ENCODE measurements at regions not wholly inside any gene's neighbourhood (a gene's known extent, or its start where the extent isn't known, plus 50 kb on each side); places are given as distances from the start of the nearest gene placed in this dataset.
A peak's percentile ranks its signal among the peaks of the same experiment; 100 is the strongest.

- no peaks in the 10 kb centered on the region for H3K27me3 ChIP-seq
- peak; percentile 64 for DNase-seq
- no peak overlapping the region for H3K4me3 ChIP-seq
- H3K9me3 ChIP-seq, result no peaks in the 10 kb centered on the region
- H3K36me3 ChIP-seq, result no peaks in the 10 kb centered on the region
Observed at GRCh38 chrX:150150076-150150779, 211.9 kb upstream of the EOLA2 start.

- H3K9me3 ChIP-seq, result no peaks in the 10 kb centered on the region
- H3K27me3 ChIP-seq, result no peaks in the 10 kb centered on the region
- no peak overlapping the region for H3K4me3 ChIP-seq
- no peak for DNase-seq
- no peaks in the 10 kb centered on the region for H3K36me3 ChIP-seq
Observed at GRCh38 chrX:150150780-150151125, 212.4 kb upstream of the MAMLD1 start.

GRCh38 chrX:150152036-150152435, 211.1 kb upstream of the MAMLD1 start:
- no peak for DNase-seq
- H3K27me3 ChIP-seq, result no peaks in the 10 kb centered on the region
- H3K36me3 ChIP-seq, result no peaks in the 10 kb centered on the region
- H3K4me3 ChIP-seq, result no peak overlapping the region
- no peaks in the 10 kb centered on the region for H3K9me3 ChIP-seq

GRCh38 chrX:150152546-150152945, 210.6 kb upstream of the MAMLD1 start:
- Histone ChIP-seq H3K9me3 (no peaks in the 10 kb centered on the region), H3K4me3 (no peak overlapping the region), H3K27me3 (no peaks in the 10 kb centered on the region), H3K36me3 (no peaks in the 10 kb centered on the region)
- no peak for DNase-seq

- no peaks in the 10 kb centered on the region for H3K9me3 ChIP-seq
- H3K27me3 ChIP-seq, result no peaks in the 10 kb centered on the region
- no peak overlapping the region for H3K4me3 ChIP-seq
- H3K36me3 ChIP-seq, result no peaks in the 10 kb centered on the region
- DNase-seq, result peak; percentile 84
Observed at GRCh38 chrX:150155436-150156035, 207.6 kb upstream of the MAMLD1 start.

GRCh38 chrX:150156615-150157014, 206.5 kb upstream of the MAMLD1 start:
- DNase-seq, result no peak
- H3K27me3 ChIP-seq, result no peaks in the 10 kb centered on the region
- H3K36me3 ChIP-seq, result no peaks in the 10 kb centered on the region
- H3K9me3 ChIP-seq, result no peaks in the 10 kb centered on the region
- H3K4me3 ChIP-seq, result no peak overlapping the region

- Histone ChIP-seq H3K27me3 (no peaks in the 10 kb centered on the region), H3K4me3 (no peak overlapping the region), H3K36me3 (no peaks in the 10 kb centered on the region), H3K9me3 (no peaks in the 10 kb centered on the region)
- DNase-seq, result no peak
Observed at GRCh38 chrX:150157291-150157690, 205.8 kb upstream of the MAMLD1 start.

- no peak for DNase-seq
- H3K9me3 ChIP-seq, result no peaks in the 10 kb centered on the region
- no peaks in the 10 kb centered on the region for H3K27me3 ChIP-seq
- no peak overlapping the region for H3K4me3 ChIP-seq
- no peaks in the 10 kb centered on the region for H3K36me3 ChIP-seq
Observed at GRCh38 chrX:150158554-150159332, 204.4 kb upstream of the MAMLD1 start.

GRCh38 chrX:150159537-150159936, 203.6 kb upstream of the MAMLD1 start:
- no peaks in the 10 kb centered on the region for H3K36me3 ChIP-seq
- no peak overlapping the region for H3K4me3 ChIP-seq
- H3K9me3 ChIP-seq, result no peaks in the 10 kb centered on the region
- DNase-seq, result no peak
- no peaks in the 10 kb centered on the region for H3K27me3 ChIP-seq

GRCh38 chrX:150160656-150161055, 202.5 kb upstream of the MAMLD1 start:
- DNase-seq, result no peak
- no peak overlapping the region for H3K4me3 ChIP-seq
- no peaks in the 10 kb centered on the region for H3K27me3 ChIP-seq
- no peaks in the 10 kb centered on the region for H3K9me3 ChIP-seq
- no peaks in the 10 kb centered on the region for H3K36me3 ChIP-seq

- DNase-seq, result peak; percentile 78
- Histone ChIP-seq H3K9me3 (no peaks in the 10 kb centered on the region), H3K27me3 (no peaks in the 10 kb centered on the region), H3K4me3 (no peak overlapping the region), H3K36me3 (no peaks in the 10 kb centered on the region)
Observed at GRCh38 chrX:150161193-150161592, 201.9 kb upstream of the MAMLD1 start.

- H3K36me3 ChIP-seq, result no peaks in the 10 kb centered on the region
- H3K4me3 ChIP-seq, result no peak overlapping the region
- no peaks in the 10 kb centered on the region for H3K27me3 ChIP-seq
- H3K9me3 ChIP-seq, result no peaks in the 10 kb centered on the region
- DNase-seq, result peak; percentile 21
Observed at GRCh38 chrX:150162141-150162540, 201.0 kb upstream of the MAMLD1 start.

- no peak overlapping the region for H3K4me3 ChIP-seq
- H3K27me3 ChIP-seq, result no peaks in the 10 kb centered on the region
- no peaks in the 10 kb centered on the region for H3K36me3 ChIP-seq
- DNase-seq, result no peak
- H3K9me3 ChIP-seq, result no peaks in the 10 kb centered on the region
Observed at GRCh38 chrX:150163221-150163930, 199.7 kb upstream of the MAMLD1 start.

GRCh38 chrX:150163956-150164726, 199.0 kb upstream of the MAMLD1 start:
- Histone ChIP-seq H3K36me3 (no peaks in the 10 kb centered on the region), H3K27me3 (no peaks in the 10 kb centered on the region), H3K9me3 (no peaks in the 10 kb centered on the region), H3K4me3 (no peak overlapping the region)
- DNase-seq, result no peak

- H3K27me3 ChIP-seq, result no peaks in the 10 kb centered on the region
- DNase-seq, result no peak
- H3K36me3 ChIP-seq, result no peaks in the 10 kb centered on the region
- no peak overlapping the region for H3K4me3 ChIP-seq
- no peaks in the 10 kb centered on the region for H3K9me3 ChIP-seq
Observed at GRCh38 chrX:150164971-150165600, 198.0 kb upstream of the MAMLD1 start.
